Stimulated activated CD4-positive, alpha-beta T cell treated with anti-CD3 and anti-CD28 coated beads, Interleukin-12 subunit alpha, Interleukin-12 subunit beta, amount 100 ng/mL, for 24 hours (primary cell): ENCODE measurements at regions not wholly inside any gene's neighbourhood (a gene's known extent, or its start where the extent isn't known, plus 50 kb on each side); places are given as distances from the start of the nearest gene placed in this dataset.
"Not testable (repeated sequence)": the region's sequence is repeated elsewhere in the genome, so short reads cannot be mapped to it uniquely, and the experiment has no call there.

Experiments
- DNase-seq, 2 experiments: peaks; one replicate each; pipeline ENCODE4 v3.0.0-alpha.2; 2020; ENCODE audit warnings: low read depth in 2 of 2

DNA sequence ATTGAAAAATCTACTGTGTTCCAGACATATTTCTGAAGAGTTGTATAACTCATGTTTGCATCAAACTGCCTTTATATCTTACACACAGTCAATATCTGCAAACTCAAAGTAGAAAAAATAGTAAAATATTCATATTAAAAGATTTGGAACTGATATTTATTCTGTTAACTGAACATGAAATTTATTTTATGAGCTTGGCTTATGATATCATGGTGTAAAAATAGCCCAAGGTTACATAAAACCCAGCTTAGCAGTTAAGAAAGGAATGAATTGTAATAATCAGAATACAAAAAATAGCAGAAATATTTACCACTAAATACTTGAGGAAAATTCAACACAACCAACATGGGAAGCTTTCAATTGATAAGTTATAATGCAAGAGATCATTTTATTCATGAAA, 367.9 kb downstream of the FLRT2 start:
- DNase-seq, result no peak

DNA sequence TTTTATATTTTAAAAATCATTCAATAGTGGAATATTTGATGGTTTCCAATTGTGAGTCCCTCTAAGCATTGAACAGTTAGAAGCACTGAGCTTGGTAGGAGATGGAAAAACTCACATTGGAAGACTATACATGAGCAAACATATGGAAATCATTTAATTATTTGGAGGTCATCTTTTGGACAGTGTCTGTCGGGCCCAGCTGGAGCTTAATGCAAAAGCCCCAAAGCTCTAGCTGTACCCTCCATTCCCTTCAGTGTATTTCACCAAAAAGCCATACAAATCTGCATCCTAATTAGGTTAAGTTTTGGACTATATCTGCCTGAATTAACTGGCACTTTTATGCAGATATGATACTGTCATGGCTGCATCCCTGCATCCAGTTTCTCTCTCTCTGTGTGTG, 365.7 kb downstream of the FLRT2 start:
- DNase-seq, result no peak

DNA sequence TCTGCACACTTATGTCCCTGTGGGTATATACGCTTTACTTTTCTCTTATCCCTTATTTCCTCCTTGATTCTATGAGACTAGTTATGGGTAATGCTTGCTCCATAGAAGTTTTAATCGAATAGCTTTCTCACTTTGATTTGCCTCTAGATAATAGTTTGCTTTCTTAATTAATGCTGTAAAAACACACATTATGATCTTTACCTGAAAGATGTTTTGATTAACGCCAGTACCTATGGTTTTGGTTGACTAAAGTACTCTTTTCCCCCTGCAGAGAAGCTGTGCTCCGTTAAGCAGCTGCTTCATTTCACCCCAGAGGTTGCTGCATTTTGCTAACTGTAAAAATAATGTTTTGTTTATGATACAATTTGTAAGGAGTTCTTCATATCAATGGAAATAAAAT, 362.3 kb downstream of the FLRT2 start:
- no peak for DNase-seq

DNA sequence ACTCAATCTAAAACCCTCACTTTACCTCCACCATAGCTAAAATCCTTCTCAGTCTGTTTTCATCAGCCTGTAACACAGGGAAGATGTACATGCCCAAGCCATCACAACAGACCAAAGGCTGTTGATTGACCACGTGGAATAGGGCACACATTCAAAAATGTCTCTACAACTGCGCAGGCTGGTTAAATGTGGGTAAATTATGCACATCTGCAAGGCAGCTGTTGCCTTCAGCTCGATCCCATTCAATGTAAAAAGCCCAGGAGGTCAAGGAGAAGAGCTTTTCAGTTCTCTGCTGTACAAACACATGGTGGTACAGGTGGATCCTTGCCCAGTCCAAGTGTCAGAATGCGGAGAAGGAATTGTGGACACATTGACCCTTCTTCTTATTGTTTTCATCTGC, 354.0 kb downstream of the FLRT2 start:
- DNase-seq, result no peak

DNA sequence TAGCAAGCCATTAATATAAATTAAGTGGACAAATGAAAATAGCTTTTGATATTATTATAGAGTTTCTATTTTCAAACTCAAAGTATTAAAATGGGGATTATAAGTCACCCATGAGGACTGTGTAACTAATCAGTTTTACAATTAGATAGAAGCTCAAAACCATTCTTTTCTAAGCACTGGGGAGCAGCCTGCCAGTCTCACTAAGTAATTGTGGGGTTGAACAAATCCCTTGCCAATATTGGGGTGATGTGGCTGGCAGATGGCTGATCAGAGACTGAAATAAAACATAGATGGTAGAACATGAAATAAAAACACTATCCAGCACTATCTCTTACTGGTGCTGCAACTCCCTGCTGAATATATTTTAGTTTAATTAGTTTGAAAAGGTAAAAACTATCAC, 353.2 kb downstream of the FLRT2 start:
- DNase-seq, result no peak

DNA sequence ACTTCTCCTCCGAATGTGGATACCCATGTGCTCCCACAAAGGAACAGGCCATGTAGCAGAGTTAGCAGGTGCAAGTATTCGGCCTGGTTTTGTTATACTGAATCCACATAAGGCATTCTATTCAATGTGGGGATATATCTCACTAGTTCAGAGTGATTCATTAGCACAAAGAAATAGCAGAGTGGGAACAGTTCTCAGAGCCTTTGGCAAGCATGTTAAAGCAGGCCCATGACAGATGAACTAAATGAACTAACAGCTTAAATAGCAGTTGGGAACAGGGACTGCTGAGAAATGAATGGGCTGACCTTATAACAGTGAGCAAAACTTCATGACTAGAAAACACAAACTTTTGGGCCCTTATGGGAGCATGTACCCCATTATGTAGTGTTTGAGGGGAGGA, 352.0 kb downstream of the FLRT2 start:
- no peak for DNase-seq

DNA sequence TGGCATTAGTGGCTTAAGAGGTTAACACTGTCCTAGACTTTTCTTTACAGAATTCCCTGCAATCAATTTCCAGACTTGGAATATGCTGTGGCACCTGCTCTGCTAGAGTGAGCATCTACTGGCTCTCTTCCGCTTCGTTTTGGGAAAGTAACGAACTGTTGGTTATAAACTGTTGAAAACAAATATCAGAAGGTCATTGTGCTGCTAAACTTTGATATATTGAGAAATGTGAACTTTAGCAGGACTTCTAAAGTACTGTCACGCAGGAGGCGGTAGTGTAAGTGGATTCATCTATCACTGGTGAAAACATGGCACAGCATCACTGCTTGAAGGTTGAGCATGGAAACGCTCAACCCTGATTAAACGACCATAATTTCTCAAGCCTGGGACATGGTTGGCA, 348.9 kb downstream of the FLRT2 start:
- no peak for DNase-seq

DNA sequence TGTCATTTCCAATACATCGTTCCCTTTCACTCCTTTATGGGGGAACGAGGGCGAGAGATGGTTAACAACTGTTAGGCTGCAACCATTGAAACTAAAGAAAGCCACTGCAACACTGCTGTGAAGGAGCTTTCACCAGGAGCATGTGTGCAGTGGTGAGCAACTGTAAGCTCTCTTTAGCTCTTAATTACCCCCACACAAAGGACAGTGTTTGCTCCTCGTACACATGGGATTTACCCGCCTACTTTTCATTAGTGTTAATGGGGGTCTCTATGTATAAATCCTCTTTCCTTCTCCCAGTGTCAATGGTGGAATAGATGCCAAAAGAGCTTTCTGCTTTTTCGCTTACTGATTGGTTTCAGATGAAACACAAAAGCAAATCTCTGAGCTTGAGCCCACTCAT, 343.1 kb downstream of the FLRT2 start:
- no peak for DNase-seq

DNA sequence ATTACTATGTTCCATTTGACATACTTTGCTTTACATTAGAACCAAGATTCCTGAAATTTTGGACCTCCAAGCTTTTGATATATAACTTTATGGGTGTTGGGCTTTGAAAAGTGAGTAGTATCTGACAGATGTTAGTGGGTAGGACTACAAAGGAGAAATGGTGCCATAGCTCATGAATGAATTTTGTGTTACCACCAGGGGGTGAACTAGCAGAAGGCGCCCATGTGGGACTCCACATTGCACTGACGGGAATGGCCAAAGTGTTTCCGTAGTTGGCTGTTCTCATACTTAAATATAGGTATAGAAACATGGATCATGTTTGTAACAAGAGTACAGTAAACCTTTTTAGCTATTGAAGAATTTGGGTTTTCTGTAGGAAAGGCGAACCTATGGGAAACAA, 337.5 kb downstream of the FLRT2 start:
- DNase-seq, result no peak

DNA sequence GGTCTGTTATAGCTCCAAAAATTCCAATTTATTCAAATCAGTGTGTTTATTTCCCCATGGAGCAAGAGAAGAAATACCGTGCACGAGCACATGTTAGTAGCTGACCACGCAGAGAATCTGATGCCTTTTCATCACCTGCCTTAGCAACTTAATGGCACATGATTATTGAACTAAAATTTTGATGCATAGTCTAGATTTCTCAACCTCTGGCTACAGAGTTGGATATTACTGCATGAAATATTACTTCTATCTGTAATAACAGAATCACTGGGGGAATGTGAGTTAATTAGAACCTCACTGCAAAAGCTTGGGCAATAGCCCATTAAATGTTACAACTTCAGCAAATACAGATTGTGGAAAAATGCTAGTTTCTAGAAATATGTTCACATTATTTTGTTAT, 335.8 kb downstream of the FLRT2 start:
- no peak for DNase-seq

DNA sequence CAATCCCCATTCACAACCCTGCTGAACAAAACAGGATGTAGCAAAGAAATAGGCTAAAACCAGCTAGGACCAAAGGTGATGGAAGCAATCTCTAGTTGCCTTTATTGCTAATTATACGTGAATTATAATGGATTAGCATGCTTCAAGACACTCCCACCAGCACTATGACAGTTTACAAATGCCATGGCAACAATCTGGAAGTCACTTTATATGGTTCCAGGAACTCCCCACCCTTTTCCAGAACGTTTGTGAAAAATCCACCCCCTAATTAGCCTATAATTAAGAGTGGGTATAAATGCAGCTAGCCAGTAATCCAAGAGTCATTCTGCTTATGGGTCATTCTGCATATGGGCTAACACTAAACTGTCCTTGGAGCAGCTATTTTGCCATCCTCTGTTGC, 328.7 kb downstream of the FLRT2 start:
- DNase-seq, result no peak

DNA sequence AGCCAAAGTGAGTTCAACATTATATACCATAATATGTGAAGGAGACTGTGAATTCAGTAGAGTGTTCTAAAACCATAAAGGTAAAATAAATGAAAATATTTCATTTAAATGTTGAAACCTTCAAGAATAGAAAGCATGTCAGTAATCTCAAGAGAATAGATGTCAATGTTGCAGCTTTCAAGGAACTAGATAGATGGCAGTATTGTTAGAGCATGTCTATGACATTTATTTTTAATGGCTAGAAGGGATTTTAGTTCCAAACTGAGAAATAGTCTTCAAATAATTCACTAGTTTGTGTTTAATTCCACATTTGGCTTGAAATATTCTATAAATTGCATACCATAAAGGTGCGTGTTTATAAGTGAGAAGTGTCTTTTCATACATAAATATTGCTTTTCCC, 326.5 kb downstream of the FLRT2 start:
- DNase-seq, result no peak

DNA sequence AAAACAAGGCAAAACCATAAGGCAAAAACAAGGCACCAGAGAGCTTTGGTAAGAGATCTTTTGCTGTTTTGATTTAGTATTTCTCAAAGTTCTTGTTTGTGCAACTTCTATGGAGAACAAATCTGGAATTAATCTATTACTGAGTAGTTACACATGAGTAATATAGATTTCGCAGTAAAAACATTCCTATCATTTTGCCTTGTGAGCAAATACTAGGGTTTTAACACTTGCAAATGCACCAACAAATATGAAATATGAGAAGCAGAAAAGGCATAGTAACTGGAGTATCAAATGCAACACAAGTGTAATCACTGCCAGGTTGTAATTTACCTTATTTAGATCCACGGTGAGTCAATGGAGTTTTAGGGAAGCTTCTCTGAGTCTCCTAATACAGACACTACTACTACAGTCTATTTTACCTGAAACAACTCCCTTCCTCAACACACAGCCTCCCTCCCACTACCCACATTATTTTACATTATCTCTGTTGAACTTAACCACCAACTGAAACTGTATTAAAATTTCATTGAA, 324.1 kb downstream of the FLRT2 start:
- DNase-seq, result no peak

DNA sequence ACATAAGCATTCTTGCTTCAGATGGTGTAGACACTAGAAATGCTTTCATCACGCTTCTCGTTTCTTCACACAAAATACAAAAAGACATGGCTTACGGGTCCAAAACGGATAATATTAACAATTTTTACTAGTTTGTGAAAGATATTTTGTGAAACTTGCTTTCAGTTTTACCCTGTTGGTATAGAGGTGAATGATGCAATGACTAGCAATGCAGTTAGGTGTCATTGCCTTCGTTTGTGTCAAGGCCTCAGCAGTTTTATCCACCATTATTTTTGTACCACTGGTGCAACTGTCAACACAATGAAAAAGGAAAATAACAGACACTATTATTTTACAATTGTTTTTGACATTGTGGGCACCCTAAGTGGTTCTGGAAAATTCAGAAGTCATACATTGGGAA, 323.0 kb downstream of the FLRT2 start:
- no peak for DNase-seq

DNA sequence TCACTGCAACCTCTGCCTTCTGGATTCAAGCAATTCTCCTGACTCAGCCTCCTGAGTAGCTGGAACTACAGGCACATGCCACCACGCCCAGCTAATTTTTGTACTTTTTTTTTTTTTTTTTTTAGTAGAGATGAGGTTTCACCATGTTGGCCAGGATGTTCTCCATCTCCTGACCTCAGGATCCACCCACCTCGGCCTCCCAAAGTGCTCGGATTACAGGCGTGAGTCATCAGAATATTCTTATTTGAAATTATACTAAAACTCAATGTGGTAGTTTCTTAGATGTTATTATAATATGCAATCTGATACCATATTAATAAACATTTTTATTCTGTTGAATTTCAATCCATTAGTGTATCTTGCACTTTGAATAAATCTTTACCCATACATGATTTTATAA, 322.2 kb downstream of the FLRT2 start:
- DNase-seq, result not testable (repeated sequence)

DNA sequence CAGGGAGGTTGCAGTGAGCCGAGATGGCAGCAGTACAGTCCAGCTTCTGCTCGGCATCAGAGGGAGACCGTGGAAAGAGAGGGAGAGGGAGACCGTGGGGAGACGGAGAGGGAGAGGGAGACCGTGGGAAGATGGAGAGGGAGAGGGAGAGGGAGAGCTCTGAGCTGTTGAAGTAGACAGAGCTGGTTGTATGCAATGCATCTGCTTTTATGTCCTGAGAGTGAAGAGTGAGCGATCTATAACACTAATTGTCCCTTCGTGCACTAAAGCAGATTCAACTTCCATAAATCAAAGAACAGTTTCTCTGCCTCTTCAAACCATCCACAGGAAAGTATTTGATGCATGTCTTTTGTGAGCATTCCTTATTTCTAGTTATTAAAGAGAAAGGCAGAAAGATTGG, 300.6 kb downstream of the FLRT2 start:
- not testable (repeated sequence) for DNase-seq

DNA sequence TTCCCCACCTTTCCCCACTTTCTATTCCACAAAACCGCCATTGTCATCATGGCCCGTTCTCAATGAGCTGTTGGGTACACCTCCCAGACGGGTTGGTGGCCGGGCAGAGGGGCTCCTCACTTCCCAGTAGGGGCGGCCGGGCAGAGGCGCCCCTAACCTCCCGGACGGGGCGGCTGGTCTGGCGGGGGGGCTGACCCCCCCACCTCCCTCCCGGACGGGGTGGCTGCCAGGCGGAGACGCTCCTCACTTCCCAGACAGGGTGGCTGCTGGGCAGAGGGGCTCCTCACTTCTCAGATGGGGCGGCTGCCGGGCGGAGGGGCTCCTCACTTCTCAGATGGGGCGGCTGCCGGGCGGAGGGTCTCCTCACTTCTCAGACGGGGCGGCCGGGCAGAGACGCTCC, 299.7 kb downstream of the FLRT2 start:
- not testable (repeated sequence) for DNase-seq

DNA sequence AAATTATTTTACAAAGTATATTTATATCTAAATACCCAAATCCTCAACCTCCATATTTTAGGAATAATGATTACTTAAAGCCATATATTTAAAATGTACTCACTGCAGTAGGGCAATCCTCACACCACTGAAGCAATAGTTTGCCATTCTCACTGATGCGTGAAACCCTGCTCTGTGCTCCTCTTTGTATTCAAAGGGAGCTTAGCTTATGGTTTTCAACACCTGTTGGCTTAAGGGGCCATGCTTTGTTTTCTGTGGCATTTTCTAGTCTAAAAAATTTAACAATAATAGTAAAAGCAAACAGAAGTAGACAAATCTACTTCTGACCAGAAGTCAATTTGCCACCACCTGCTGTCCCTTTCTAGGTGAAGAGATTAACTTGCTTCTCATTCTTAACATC, 294.6 kb downstream of the FLRT2 start:
- DNase-seq, result no peak

DNA sequence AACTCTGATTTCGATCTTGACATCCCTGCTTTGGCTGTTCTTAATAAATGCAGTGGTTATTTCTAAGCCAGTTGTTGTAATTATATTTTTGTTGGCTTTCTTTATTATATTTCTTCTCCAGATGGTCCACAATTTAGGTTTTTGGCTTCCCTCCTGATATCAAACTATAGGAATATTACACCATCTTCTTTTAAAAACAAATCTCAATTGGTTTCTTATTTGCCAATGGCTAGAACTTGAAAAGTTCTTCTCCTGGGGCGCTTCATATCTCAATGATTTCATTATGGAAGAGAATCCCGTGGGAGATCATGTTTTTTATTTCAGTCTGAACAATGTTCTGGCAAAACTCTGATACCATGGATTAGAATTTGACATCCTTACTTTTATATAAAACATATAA, 292.3 kb downstream of the FLRT2 start:
- no peak for DNase-seq

DNA sequence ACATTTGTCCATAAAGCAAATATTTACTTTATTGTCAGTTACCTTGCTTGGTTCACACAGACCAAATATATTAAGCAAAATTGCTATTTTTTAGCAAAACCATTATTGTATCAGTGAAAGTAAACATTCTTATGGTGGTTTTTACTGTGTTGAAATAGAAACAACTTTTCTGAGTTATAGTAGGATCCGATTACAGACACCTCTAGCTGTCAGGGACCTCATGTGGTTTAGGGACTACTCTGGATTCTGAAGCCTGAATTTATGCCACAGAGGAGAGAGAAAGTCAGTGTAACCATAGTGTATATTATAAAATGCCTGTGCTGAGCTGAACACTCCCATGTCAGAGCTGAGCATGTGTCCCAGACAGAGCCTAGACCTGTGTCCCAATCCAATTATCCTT, 287.5 kb downstream of the FLRT2 start:
- DNase-seq, result no peak

DNA sequence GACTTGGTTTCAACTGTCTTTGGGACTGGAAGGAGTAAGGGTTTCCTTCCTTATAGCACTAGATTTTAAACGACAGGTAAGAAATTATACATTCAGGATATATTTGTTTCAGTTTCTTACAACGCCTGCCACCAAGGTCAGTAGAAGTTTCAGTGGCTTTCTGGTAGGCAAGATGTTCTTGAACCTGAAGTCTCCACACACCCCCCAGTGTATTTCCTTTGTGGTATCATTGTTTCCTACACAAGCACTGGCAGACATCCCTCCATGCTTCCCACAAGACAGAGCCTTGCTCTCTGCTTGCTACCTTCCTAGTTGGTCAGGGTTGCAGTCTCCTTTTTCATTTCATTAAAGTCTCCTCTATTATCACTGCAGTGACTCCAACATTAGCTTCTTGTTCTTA, 283.1 kb downstream of the FLRT2 start:
- DNase-seq, result no peak

DNA sequence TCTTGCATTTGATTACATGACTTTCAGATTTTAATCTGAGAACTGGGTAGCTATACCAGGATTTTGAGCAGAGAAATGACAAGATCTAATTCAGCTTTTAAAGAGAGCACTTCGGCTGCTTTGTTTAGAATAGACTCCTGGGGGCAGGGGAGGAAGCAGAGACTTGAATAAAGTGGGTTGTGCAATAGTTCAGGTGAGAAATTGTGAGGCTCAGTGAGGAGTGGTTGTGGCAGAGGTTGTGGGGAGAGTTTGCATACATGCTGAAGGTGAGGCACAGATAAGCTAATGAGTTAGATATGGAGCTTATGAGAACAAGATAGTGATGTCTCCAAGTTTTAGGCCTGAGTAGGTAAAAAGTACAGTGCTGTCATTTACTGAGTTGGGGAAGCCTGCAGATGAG, 281.4 kb downstream of the FLRT2 start:
- DNase-seq, result no peak

DNA sequence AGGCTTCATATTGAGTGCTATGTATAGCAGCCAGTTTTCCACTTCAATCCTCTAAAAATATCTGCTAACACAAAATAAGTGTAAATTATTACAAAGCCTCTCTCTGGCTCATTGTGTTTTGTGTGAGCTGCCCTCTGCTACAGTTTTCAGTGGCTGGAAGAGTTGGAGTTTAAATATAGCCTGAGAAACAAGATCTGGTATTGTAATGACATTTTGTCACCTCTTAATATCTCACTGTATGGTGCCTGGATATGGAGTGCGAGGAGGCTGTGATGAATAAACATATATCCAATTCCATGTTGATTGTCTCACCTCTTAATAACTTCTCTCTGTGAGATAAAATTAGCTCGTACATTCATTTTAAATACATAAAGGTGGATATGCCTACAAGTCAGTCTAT, 269.7 kb downstream of the FLRT2 start:
- no peak for DNase-seq

DNA sequence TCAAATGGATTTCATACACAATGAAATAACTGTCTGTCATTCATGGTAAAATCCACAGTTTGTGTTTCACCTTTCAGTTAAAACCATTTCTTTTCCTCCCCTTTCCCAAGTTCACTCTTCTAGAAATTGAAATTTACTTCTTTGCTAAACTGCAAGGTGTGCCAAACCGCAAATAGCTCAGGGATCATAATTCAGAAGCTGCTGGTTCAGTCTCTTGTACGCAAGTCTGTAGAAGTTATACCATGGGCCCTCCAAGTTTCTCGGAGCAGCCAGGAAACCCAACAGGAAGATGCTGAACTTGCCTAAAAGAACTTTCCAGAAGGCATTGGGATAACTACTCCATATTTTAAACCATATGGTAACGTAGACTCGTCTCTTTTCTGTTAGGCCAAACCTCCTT, 268.9 kb downstream of the FLRT2 start:
- no peak for DNase-seq

DNA sequence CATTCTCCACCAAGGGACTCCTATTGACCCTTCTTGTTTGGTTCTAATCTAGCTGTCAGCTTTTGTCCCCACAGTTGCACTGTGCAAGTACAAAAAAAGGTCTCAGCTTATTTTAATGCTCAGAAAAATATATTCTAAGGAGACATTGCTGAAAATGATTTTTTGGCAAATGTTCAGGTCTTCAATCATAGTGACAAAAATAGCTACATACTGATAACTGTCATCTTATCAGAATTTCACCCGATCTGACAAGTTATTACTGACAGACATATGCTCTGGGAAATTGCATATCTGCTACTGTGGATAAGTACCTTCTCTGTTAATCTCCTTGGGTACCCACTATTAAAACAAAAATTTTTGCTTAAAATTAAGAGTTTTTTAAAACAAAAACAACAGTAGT, 263.6 kb downstream of the FLRT2 start:
- no peak for DNase-seq
